Naive thymus-derived CD8-positive, alpha-beta T cell (primary cell): ENCODE measurements at regions not wholly inside any gene's neighbourhood (a gene's known extent, or its start where the extent isn't known, plus 50 kb on each side); places are given as distances from the start of the nearest gene placed in this dataset.

Experiments
- ATAC-seq, 2 donors: fragments of 150-1000 bp; cut with Tn5 transposase in 1 of 2; sonication (Bioruptor Pico), chemical (Tn5 transposase) in 1 of 2; 1 replicate in 1 of 2; 2 replicates in 1 of 2; pipeline ENCODE4 v1.10.0; 2021; ENCODE audit warnings: mild to moderate bottlenecking in 2 of 2, moderate library complexity in 2 of 2
- POLR2A ChIA-PET: fragments of 350-600 bp; sonication (Branson Sonifier 250); formaldehyde crosslinking; loops from one replicate; lab custom pipeline; 2021; ENCODE audit warnings: antibody characterized with exemption; lab: Charles Lee
- DNase-seq, 10 donors: peaks; one replicate each; pipeline versions ENCODE4 v3.0.0 to v3.0.0-alpha.2; 2020 to 2022
- H3K27ac Mint-ChIP-seq, 10 donors: one replicate each; pipeline ENCODE4 v1.8.0; 2020 to 2022; ENCODE audit warnings: mild to moderate bottlenecking in 10 of 10, mixed read lengths in 10 of 10, moderate library complexity in 4 of 10, inconsistent platforms in 1 of 10
- H3K27me3 Mint-ChIP-seq, 5 donors: one replicate each; pipeline ENCODE4 v1.8.0; 2021 to 2022; ENCODE audit warnings: mixed read lengths in 5 of 5
- H3K36me3 Mint-ChIP-seq, 3 donors: one replicate each; pipeline ENCODE4 v1.8.0; 2020 to 2022; ENCODE audit warnings: mixed read lengths in 3 of 3, mild to moderate bottlenecking in 2 of 3, inconsistent platforms in 1 of 3
- H3K4me1 Mint-ChIP-seq, 4 donors: one replicate each; pipeline ENCODE4 v1.8.0; 2021 to 2022; ENCODE audit warnings: mixed read lengths in 4 of 4
- H3K4me3 Mint-ChIP-seq, 10 donors: one replicate each; pipeline ENCODE4 v1.8.0; 2020 to 2022; ENCODE audit warnings: mild to moderate bottlenecking in 10 of 10, mixed read lengths in 10 of 10, moderate library complexity in 6 of 10, inconsistent platforms in 1 of 10
- H3K9me3 Mint-ChIP-seq, 9 donors: one replicate each; pipeline ENCODE4 v1.8.0; 2020 to 2022; ENCODE audit warnings: mixed read lengths in 9 of 9, mild to moderate bottlenecking in 3 of 9, inconsistent platforms in 1 of 9, moderate library complexity in 1 of 9

- Mint-ChIP-seq H3K9me3 (peaks cover 0 to 10% (median 3%) of the 10 kb centered on the region in 9 donors), H3K4me3 (no peak overlapping the region), H3K36me3 (no peaks in the 10 kb centered on the region), H3K27ac (no peak overlapping the region), H3K4me1 (no peaks in the 10 kb centered on the region), H3K27me3 (no peaks in the 10 kb centered on the region)
- DNase-seq (no peak), ATAC-seq (no peak)
- POLR2A ChIA-PET = no interaction called here
Measured at GRCh38 chr1:188127507-188127906, 1298.8 kb downstream of the PLA2G4A start.

DNA sequence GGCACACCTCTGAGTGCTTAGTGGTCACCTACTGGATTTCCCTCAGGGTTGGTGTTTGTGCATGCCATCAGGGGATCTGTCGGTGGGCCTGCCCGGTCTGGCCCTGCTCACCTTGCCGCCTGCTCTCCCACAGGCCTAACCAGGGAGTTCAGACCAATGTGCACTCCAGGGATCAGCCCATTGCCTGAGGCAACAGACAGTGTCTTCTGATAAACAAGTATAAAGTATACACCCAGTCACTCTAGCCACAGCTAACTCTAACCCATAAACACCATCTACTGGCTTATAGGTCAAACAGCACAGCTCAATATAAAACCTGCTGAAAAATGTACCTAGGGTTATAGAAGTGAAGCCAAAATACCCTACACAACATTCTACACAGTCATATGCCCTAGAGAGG lies 1300.0 kb downstream of the PLA2G4A start:
- no peaks in the 10 kb centered on the region for H3K36me3 Mint-ChIP-seq
- POLR2A ChIA-PET = no interaction called here
- ATAC-seq (no peak), DNase-seq (no peak)
- no peaks in the 10 kb centered on the region for H3K27me3 Mint-ChIP-seq
- H3K4me1 Mint-ChIP-seq = no peaks in the 10 kb centered on the region
- no peak overlapping the region for H3K4me3 Mint-ChIP-seq
- no peak overlapping the region for H3K27ac Mint-ChIP-seq
- peaks cover 0 to 11% (median 6%) of the 10 kb centered on the region in 9 donors for H3K9me3 Mint-ChIP-seq

DNA sequence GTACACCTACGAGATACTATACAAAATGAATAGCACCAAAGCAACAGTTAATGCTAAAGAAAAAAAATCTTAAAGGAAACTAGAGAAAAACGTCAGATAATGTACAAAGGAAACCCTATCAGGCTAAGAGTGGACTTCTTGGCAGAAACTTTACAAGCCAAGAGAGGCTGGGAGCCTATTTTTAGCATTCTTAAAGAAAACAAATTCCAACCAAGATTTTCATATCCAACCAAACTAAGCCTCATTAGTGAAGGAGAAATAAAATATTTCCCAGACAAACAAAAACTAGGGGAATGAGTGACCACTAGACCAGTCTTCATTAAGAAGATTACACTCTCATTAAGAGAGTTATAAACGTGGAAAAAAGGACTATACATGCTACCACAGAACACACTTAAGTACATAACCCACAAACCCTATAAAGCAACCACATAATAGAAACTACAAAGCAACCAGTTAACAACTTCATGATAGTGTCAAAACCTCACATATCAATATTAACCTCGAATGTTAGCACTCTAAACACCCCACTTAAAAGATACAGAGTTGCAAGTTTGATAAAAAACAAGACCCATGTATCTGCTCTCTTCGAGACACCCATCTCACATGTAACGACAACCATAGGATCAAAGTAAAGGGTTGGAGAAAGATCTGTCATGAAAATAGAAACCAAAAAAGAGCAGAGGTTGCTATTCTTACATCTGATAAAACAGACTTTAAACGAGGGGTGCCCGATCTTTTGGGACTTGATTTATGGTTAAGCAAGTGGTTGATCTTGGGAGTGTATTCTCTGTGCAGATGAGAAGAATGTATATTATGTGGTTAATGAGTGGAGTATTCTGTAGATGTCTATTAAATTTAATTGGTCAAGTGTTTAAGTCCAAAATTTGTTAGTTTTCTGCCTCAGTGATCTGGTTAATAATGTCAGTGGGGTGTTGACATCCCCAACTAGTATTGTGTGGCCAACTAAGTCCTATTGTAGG lies 1301.4 kb downstream of the PLA2G4A start:
- Mint-ChIP-seq H3K4me1 (no peaks in the 10 kb centered on the region), H3K4me3 (no peak overlapping the region), H3K9me3 (peaks cover 0 to 11% (median 6%) of the 10 kb centered on the region in 9 donors), H3K27ac (no peak overlapping the region), H3K27me3 (no peaks in the 10 kb centered on the region), H3K36me3 (no peaks in the 10 kb centered on the region)
- DNase-seq (no peak), ATAC-seq (no peak)
- POLR2A ChIA-PET = no interaction called here

GRCh38 chr1:188137221-188137620 lies 1308.5 kb downstream of the PLA2G4A start:
- POLR2A ChIA-PET = no interaction called here
- ATAC-seq = no peak
- Mint-ChIP-seq H3K36me3 (no peaks in the 10 kb centered on the region), H3K27me3 (no peaks in the 10 kb centered on the region), H3K4me1 (no peaks in the 10 kb centered on the region), H3K9me3 (peaks cover 0 to 11% (median 9%) of the 10 kb centered on the region in 9 donors), H3K27ac (no peak overlapping the region), H3K4me3 (no peak overlapping the region)
- DNase-seq = no peak

DNA sequence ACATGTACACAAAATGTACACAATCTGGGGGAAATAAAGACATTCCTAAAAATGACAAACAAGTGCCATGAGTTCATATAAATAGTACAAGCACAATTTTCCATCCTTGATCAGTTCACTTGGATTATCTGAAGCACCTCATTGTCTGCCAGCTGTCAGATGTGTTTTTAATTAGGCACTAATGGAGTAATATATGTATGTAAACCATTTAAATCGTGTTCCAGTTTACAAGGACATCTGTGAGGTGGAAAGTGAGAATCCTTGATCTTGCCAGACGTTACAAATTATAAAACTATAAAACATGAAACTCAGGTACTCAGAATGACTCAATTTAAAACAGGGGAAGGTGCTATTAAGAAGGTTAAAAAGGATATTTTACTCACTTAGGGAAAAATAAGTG lies 1312.2 kb downstream of the PLA2G4A start:
- Mint-ChIP-seq H3K36me3 (peaks cover 0 to 5% (median 0%) of the 10 kb centered on the region in 3 donors), H3K4me3 (no peak overlapping the region), H3K27me3 (no peaks in the 10 kb centered on the region), H3K9me3 (peaks cover 0 to 15% (median 9%) of the 10 kb centered on the region in 9 donors), H3K27ac (no peak overlapping the region), H3K4me1 (no peaks in the 10 kb centered on the region)
- no peak for ATAC-seq
- no peak for DNase-seq
- POLR2A ChIA-PET = no interaction called here

DNA sequence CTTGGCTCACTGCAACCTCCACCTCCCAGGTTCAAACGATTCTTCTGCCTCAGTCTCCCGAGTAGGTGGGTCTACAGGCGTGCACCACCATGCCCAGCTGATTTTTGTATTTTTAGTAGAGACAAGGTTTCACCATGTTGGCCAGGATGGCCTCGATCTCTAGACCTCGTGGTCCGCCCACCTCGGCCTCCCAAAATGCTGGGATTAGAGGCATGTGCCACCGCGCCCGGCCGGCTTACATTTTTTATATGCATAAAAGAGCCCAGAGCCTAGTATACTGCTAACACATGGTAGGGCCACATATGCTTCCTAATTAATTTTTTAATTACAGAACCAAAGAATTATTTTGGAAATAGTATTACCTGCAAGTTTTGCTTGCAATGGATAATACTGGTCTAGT lies 1325.4 kb downstream of the PLA2G4A start:
- POLR2A ChIA-PET = no interaction called here
- H3K36me3 Mint-ChIP-seq = no peaks in the 10 kb centered on the region
- DNase-seq (no peak), ATAC-seq (no peak)
- peaks cover 0 to 5% (median 0%) of the 10 kb centered on the region in 9 donors for H3K9me3 Mint-ChIP-seq
- no peak overlapping the region for H3K27ac Mint-ChIP-seq
- H3K4me1 Mint-ChIP-seq = no peaks in the 10 kb centered on the region
- H3K27me3 Mint-ChIP-seq = no peaks in the 10 kb centered on the region
- H3K4me3 Mint-ChIP-seq = no peak overlapping the region

DNA sequence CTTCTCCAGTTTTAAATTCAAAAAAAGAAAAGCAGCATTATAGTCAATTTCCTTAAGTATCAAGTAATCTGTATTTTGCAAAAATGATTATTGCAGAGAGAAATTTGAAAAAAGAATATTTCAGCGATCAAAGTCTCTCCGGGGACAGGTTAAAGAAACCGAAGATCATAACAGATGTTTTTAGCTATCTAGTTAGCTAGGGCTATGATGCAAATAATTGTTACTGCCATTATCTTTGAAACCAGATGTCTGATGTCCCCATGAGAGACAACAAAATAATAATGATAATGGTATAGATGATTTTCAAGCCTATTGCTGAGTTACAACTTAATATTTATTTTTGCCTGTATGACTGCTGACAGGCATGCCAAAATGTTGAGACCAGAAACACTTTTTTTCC lies 1326.0 kb downstream of the PLA2G4A start:
- no peak overlapping the region for H3K4me3 Mint-ChIP-seq
- ATAC-seq = no peak
- H3K27me3 Mint-ChIP-seq = no peaks in the 10 kb centered on the region

DNA sequence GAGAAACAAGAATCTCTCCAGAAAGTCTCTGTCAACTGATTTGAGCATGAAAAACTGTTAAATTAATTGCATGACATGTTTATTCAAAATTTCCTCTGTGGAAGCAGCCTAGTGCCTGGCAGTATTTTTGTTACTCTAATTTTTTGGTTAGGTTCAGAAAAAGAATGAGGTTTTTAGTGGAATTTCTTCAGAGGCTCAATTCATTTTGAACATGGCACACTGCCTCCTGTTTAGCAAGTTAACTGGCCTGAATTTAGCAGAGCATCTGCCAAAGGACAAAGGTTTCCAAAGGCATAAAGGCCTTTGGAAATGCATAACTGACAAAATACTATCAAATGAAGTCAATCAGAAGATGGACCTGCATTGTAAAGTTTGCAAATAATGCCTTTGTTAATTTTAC lies 1326.5 kb downstream of the PLA2G4A start:
- Mint-ChIP-seq H3K4me3 (no peak overlapping the region), H3K9me3 (peaks cover 0 to 5% (median 2%) of the 10 kb centered on the region in 9 donors), H3K27ac (no peak overlapping the region), H3K27me3 (no peaks in the 10 kb centered on the region), H3K36me3 (no peaks in the 10 kb centered on the region), H3K4me1 (no peaks in the 10 kb centered on the region)
- no peak for ATAC-seq
- DNase-seq = no peak
- POLR2A ChIA-PET = no interaction called here

More for the DNA sequence above, 1326.0 kb downstream of the PLA2G4A start:
- Mint-ChIP-seq H3K4me1 (no peaks in the 10 kb centered on the region), H3K36me3 (no peaks in the 10 kb centered on the region), H3K9me3 (peaks cover 0 to 5% (median 0%) of the 10 kb centered on the region in 9 donors), H3K27ac (no peak overlapping the region)
- POLR2A ChIA-PET = no interaction called here
- no peak for DNase-seq

- H3K27ac Mint-ChIP-seq = no peak overlapping the region
- no peak for ATAC-seq
- H3K4me1 Mint-ChIP-seq = no peaks in the 10 kb centered on the region
- H3K4me3 Mint-ChIP-seq = no peak overlapping the region
- POLR2A ChIA-PET = no interaction called here
- no peaks in the 10 kb centered on the region for H3K36me3 Mint-ChIP-seq
- DNase-seq = no peak
- no peaks in the 10 kb centered on the region for H3K27me3 Mint-ChIP-seq
- H3K9me3 Mint-ChIP-seq = peaks cover 0 to 13% (median 3%) of the 10 kb centered on the region in 9 donors
Measured at GRCh38 chr1:188164459-188164858, 1335.7 kb downstream of the PLA2G4A start.

DNA sequence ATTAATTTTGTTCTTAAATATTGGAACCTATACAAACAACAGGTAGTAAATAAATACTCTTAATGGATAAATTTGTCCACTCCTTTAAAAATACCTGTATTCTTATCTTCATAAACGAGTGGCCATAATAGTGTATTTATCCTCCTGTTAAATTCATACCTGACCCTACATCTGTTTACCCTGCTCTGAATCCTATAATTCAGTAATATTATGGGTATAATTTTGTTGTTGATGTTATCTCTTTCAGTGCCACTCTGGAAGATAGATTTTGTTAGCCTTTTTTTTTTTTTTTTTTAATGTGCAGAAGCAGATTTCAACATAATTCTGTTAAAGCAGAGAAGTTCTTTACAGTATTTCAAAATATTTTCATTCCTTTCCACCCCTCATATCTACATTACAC lies 1337.9 kb downstream of the PLA2G4A start:
- ATAC-seq (no peak), DNase-seq (no peak)
- Mint-ChIP-seq H3K9me3 (peaks cover 0 to 10% (median 0%) of the 10 kb centered on the region in 9 donors), H3K4me3 (no peak overlapping the region), H3K27me3 (no peaks in the 10 kb centered on the region), H3K36me3 (no peaks in the 10 kb centered on the region), H3K27ac (no peak overlapping the region), H3K4me1 (no peaks in the 10 kb centered on the region)
- POLR2A ChIA-PET = no interaction called here

GRCh38 chr1:188169971-188170370 lies 1341.2 kb downstream of the PLA2G4A start:
- no peaks in the 10 kb centered on the region for H3K27me3 Mint-ChIP-seq
- H3K4me1 Mint-ChIP-seq = no peaks in the 10 kb centered on the region
- no peak overlapping the region for H3K4me3 Mint-ChIP-seq
- ATAC-seq (no peak), DNase-seq (no peak)
- POLR2A ChIA-PET = no interaction called here
- H3K9me3 Mint-ChIP-seq = peaks cover 0 to 14% (median 0%) of the 10 kb centered on the region in 9 donors
- no peaks in the 10 kb centered on the region for H3K36me3 Mint-ChIP-seq
- H3K27ac Mint-ChIP-seq = no peak overlapping the region

DNA sequence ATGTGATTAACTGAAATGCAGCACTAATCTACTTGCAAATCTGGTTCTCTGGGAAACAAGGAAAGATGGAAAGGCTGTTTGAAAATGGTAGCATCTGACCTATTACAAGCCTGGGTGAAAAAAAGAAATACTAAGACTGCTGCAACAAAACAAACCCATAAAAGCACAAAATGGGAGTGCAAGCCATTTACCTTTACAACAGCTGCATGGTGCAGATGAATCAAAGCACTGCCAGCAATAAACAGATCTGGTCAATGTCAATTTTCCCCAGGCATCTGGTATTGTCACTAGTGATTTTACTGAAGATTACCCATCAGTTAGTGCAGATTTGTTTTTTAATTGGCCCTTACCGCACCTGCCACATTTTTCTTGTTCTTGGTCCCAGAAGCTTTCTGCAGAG lies 1341.7 kb downstream of the PLA2G4A start:
- Mint-ChIP-seq H3K36me3 (no peaks in the 10 kb centered on the region), H3K27me3 (no peaks in the 10 kb centered on the region), H3K9me3 (peaks cover 0 to 14% (median 0%) of the 10 kb centered on the region in 9 donors), H3K4me1 (no peaks in the 10 kb centered on the region), H3K27ac (no peak overlapping the region), H3K4me3 (no peak overlapping the region)
- ATAC-seq (no peak), DNase-seq (no peak)
- POLR2A ChIA-PET = no interaction called here

DNA sequence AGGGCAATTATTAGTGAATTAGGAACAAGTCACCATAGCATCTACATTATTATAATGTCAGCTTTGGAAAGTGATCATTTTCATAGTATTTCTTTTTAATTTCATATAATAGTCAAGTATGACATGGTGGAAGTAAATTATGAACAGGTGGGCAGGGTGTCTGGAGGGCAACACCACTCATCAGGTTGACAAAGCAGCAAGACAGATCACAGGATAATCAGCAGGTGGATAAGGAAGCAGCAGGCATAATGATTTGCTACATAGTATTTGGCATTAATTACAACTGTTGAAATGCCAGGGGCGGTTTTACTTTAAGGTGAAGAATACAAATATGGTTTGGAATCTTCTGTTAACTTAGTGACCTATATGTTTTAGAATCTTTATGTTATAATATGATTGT lies 1342.2 kb downstream of the PLA2G4A start:
- H3K27ac Mint-ChIP-seq = no peak overlapping the region
- H3K4me3 Mint-ChIP-seq = no peak overlapping the region
- ATAC-seq (no peak), DNase-seq (no peak)
- peaks cover 0 to 18% (median 0%) of the 10 kb centered on the region in 9 donors for H3K9me3 Mint-ChIP-seq
- no peaks in the 10 kb centered on the region for H3K4me1 Mint-ChIP-seq
- no peaks in the 10 kb centered on the region for H3K36me3 Mint-ChIP-seq
- POLR2A ChIA-PET = no interaction called here
- no peaks in the 10 kb centered on the region for H3K27me3 Mint-ChIP-seq
